HEK293T (cell line): ENCODE measurements at regions not wholly inside any gene's neighbourhood (a gene's known extent, or its start where the extent isn't known, plus 50 kb on each side); places are given as distances from the start of the nearest gene placed in this dataset.
"Not testable (repeated sequence)": the region's sequence is repeated elsewhere in the genome, so short reads cannot be mapped to it uniquely, and the experiment has no call there.

ENCODE experiments used
- CTCF ChIA-PET: fragments of 350-600 bp; formaldehyde crosslinking; extraction: SDS; loops from one replicate; lab custom pipeline; 2021; ENCODE audit warnings: antibody characterized with exemption, inconsistent platforms; lab: Yijun Ruan, JAX
- POLR2A ChIA-PET: fragments of 350-600 bp; formaldehyde crosslinking; extraction: SDS; loops from one replicate; lab custom pipeline; 2020; ENCODE audit warnings: antibody characterized with exemption, inconsistent platforms; lab: Yijun Ruan, JAX
- DNase-seq: peaks from one replicate; pipeline ENCODE4 v3.0.0; 2012; ENCODE audit warnings: mixed read lengths; ENCODE audit errors: extremely low spot score

- POLR2A ChIA-PET, DNase-seq, CTCF ChIA-PET: not testable (repeated sequence)
These were observed 54.7 kb upstream of the POMZP3 start for GRCh38 chr7:76681810-76682209.

DNA sequence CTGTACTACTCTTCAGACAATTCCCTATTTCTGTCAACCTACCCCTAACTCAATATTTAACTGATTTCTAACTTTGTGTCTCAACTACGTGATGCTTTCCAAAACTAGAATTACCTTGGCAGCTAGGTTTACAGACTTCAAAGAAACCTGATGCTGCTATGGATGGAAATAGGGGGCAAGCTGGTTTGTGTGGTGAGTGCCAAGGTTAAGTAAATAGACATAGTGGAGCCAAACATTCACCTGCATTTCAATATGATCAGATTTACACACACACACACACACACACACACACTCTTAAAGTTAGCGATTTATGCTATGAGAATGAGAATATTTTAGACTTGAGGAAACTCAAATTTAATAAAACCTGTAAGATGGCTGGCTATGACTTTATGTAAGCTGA is 52.1 kb upstream of the POMZP3 start:
- CTCF ChIA-PET, POLR2A ChIA-PET, DNase-seq: not testable (repeated sequence)

DNA sequence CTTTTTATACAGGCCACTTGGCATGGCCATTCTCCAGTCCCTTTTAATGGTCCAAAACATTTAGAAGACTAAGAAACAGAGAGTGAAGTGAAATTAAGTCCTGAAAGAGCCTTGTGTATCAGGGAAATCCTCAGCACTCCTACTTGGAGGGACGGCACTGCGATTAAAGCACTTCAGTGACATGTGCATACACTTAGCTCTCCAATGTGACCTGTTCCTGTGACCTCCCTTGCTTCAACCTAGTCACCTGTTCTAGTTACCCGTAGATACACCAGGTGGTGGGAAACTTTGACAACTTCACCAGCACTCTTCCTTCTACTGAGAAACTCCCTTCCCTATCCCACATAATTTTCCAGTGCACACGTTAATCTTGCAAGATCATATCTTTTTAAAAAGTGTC is 51.4 kb upstream of the POMZP3 start:
- CTCF ChIA-PET, POLR2A ChIA-PET: not testable (repeated sequence)

GRCh38 chr7:76676890-76677289 is 49.8 kb upstream of the POMZP3 start:
- DNase-seq, POLR2A ChIA-PET, CTCF ChIA-PET: not testable (repeated sequence)

More for the DNA sequence above, 51.4 kb upstream of the POMZP3 start:
- DNase-seq = not testable (repeated sequence)
